ENCODE measurements at regions not wholly inside any gene's neighbourhood (a gene's known extent, or its start where the extent isn't known, plus 50 kb on each side); places are given as distances from the start of the nearest gene placed in this dataset.
"Not testable (repeated sequence)": the region's sequence is repeated elsewhere in the genome, so short reads cannot be mapped to it uniquely, and the experiment has no call there.

DNA sequence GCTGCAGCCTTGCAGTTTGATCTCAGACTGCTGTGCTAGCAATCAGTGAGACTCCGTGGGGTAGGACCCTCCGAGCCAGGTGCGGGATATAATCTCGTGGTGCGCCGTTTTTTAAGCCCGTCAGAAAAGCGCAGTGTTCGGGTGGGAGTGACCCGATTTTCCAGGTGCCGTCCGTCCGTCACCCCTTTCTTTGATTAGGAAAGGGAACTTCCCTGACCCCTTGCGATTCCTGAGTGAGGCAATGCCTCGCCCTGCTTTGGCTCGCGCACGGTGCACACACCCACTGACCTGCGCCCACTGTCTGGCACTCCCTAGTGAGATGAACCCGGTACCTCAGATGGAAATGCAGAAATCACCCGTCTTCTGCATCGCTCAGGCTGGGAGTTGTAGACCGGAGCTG lies 203.2 kb downstream of the SNCAIP start:
- TF ChIP-seq, protein P1, sequence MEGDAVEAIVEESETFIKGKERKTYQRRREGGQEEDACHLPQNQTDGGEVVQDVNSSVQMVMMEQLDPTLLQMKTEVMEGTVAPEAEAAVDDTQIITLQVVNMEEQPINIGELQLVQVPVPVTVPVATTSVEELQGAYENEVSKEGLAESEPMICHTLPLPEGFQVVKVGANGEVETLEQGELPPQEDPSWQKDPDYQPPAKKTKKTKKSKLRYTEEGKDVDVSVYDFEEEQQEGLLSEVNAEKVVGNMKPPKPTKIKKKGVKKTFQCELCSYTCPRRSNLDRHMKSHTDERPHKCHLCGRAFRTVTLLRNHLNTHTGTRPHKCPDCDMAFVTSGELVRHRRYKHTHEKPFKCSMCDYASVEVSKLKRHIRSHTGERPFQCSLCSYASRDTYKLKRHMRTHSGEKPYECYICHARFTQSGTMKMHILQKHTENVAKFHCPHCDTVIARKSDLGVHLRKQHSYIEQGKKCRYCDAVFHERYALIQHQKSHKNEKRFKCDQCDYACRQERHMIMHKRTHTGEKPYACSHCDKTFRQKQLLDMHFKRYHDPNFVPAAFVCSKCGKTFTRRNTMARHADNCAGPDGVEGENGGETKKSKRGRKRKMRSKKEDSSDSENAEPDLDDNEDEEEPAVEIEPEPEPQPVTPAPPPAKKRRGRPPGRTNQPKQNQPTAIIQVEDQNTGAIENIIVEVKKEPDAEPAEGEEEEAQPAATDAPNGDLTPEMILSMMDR (IDR thresholded peaks at IDR 0.05; ENCODE audit: low read length) = not testable (repeated sequence)
- TF ChIP-seq EZH2 (optimal IDR thresholded peaks at IDR 0.05; ENCODE audit: low read depth, low read length) = not testable (repeated sequence)

Data from MM.1S (cell line).